IMR-90 (cell line): ENCODE measurements at regions not wholly inside any gene's neighbourhood (a gene's known extent, or its start where the extent isn't known, plus 50 kb on each side); places are given as distances from the start of the nearest gene placed in this dataset.

Source experiments
- CHD1 ChIP-seq: IDR thresholded peaks from 2 replicates; pipeline ENCODE4 v1.6.1; 2012; ENCODE audit warnings: low read depth, low read length, improper control_type of control experiment
- MAZ ChIP-seq: IDR thresholded peaks from 2 replicates; pipeline ENCODE4 v1.6.1; 2012; ENCODE audit warnings: low read depth, mild to moderate bottlenecking, low read length, improper control_type of control experiment, moderate library complexity, borderline replicate concordance
- NFE2L2 ChIP-seq: fragments of 150-350 bp; IDR thresholded peaks from 2 replicates; pipeline ENCODE4 v1.6.1; 2016; ENCODE audit warnings: low read depth, mild to moderate bottlenecking, low read length
- POLR2A ChIP-seq: IDR thresholded peaks from 2 replicates; pipeline ENCODE4 v1.6.1; 2012; ENCODE audit warnings: mild to moderate bottlenecking, low read depth, low read length
- RAD21 ChIP-seq: IDR thresholded peaks from 2 replicates; pipeline ENCODE4 v1.6.1; 2012; ENCODE audit warnings: low read length, improper control_type of control experiment
- SMC3 ChIP-seq: fragments of 150-350 bp; IDR thresholded peaks from 2 replicates; pipeline ENCODE4 v1.6.1; 2016; ENCODE audit warnings: low read depth, mild to moderate bottlenecking, antibody characterized with exemption, low read length, moderate library complexity
- TF ChIP-seq, protein P1 (sequence below): conservative IDR thresholded peaks from 2 replicates; pipeline ENCODE4 v1.5.1; 2012; ENCODE audit warnings: mild to moderate bottlenecking, low read depth, low read length, improper control_type of control experiment

DNA sequence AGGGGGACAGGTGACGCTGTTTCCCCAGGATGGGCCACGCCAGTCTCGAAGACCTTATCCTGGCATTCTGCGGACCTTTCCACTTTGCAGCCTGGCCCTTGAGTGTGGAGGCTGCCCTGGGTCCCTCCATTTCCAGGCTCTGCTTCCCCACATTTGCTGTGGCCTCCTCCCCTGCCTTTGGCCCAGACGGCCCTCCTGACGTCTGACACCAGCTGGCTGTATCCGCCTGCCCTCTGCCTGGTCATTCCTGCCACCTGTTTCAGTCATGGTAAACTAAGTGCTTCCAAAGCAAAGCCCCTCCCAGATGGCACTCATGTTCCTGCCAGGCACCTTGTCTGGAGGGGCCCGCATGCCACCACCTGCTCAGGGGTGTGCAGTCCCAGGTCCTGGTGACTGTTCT is 95.1 kb downstream of the ASB1 start:
- TF ChIP-seq, protein P1, sequence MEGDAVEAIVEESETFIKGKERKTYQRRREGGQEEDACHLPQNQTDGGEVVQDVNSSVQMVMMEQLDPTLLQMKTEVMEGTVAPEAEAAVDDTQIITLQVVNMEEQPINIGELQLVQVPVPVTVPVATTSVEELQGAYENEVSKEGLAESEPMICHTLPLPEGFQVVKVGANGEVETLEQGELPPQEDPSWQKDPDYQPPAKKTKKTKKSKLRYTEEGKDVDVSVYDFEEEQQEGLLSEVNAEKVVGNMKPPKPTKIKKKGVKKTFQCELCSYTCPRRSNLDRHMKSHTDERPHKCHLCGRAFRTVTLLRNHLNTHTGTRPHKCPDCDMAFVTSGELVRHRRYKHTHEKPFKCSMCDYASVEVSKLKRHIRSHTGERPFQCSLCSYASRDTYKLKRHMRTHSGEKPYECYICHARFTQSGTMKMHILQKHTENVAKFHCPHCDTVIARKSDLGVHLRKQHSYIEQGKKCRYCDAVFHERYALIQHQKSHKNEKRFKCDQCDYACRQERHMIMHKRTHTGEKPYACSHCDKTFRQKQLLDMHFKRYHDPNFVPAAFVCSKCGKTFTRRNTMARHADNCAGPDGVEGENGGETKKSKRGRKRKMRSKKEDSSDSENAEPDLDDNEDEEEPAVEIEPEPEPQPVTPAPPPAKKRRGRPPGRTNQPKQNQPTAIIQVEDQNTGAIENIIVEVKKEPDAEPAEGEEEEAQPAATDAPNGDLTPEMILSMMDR = no peak
- no peak for TF ChIP-seq POLR2A
- no peak for TF ChIP-seq MAZ
- no peak for TF ChIP-seq RAD21
- TF ChIP-seq CHD1 = no peak
- TF ChIP-seq NFE2L2 = no peak
- TF ChIP-seq SMC3 = no peak
